ENCODE measurements at regions not wholly inside any gene's neighbourhood (a gene's known extent, or its start where the extent isn't known, plus 50 kb on each side); places are given as distances from the start of the nearest gene placed in this dataset.
A peak's percentile ranks its signal among the peaks of the same experiment; 100 is the strongest.
"Not testable (repeated sequence)": the region's sequence is repeated elsewhere in the genome, so short reads cannot be mapped to it uniquely, and the experiment has no call there.

DNA sequence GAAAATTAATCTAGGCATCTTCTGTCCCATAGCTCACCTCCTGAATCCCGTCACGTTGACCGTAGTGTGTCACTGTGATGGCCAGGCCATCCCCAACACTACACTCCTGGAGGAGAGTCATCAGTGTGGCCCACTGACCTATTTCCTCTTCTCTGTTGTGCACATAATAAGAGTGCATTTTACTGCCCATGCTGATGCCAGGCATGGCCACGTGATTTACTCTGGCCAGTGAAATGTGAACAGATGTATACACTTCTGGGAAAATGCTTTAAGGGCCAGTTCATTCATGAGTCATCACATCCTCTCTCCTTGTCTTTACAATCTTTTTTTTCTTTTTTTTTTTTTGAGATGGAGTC lies 101.9 kb upstream of the PIP4K2A start:
- DNase-seq (ENCODE audit: low read depth), result peak; percentile 80
- TF ChIP-seq, protein P1, sequence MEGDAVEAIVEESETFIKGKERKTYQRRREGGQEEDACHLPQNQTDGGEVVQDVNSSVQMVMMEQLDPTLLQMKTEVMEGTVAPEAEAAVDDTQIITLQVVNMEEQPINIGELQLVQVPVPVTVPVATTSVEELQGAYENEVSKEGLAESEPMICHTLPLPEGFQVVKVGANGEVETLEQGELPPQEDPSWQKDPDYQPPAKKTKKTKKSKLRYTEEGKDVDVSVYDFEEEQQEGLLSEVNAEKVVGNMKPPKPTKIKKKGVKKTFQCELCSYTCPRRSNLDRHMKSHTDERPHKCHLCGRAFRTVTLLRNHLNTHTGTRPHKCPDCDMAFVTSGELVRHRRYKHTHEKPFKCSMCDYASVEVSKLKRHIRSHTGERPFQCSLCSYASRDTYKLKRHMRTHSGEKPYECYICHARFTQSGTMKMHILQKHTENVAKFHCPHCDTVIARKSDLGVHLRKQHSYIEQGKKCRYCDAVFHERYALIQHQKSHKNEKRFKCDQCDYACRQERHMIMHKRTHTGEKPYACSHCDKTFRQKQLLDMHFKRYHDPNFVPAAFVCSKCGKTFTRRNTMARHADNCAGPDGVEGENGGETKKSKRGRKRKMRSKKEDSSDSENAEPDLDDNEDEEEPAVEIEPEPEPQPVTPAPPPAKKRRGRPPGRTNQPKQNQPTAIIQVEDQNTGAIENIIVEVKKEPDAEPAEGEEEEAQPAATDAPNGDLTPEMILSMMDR (IDR thresholded peaks at IDR 0.05; ENCODE audit: control insufficient read depth, insufficient read depth, low read depth, low read length, missing control alignments), result no peak
- H3K4me3 ChIP-seq (ENCODE audit: control insufficient read depth, low read depth, low read length), result no peak overlapping the region

DNA sequence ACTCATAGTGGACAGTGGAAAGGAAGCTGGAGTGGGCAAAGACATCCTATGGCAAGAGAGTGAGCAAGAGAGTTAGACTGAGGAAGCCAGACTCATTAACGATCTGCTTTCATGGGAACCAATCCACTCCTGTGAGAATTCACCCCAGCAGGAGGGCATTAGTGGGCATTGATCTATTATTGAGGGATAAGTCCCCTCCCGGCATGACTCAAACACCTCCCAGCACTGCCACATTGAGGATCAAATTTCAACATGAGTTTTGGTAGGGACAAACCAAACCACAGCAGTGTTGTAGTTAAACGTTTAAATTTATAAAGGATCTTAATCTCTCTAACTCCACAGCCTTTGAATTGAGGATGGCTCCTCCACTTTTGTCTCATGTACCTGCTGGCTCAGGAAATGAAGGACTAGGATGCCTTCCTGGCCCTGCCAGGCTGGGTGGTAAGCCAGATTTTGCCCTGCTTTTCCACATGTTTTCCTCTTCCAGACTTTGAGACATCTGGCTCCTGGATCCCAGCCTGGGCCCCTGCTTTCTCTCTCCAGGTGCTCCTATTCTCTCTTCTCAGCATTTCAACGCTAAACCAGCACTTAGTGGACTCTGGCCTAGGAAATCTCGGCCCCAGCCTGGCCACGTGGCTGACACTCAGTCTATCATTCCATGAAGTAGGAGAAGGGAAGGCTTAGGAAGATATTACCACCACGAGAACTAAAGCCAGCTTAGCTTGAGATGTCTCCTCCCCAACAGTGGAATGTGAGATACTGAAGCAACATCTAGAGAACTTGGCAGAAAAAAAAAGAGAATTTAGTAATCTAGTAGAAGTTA lies 96.5 kb upstream of the PIP4K2A start:
- no peak overlapping the region for H3K4me3 ChIP-seq (ENCODE audit: control insufficient read depth, low read depth, low read length)

DNA sequence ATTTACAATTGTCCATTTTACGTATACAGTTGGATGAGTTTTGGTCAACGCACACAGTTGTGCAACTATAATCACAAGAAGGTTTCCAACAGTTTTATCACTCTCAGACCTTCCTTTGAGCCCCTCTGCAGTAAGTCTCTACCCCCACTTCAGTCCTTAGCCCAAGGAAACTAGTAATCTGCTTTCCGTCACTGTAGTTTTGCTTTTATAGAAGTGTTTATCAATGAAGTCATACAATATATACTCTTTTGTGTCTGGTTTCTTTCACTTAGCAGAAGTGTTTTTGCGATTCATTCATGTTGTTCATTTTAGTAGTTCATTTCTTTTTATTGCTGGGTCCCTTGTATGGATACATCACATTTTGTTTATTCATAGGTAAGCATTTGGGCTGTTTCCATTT lies 92.9 kb upstream of the PIP4K2A start:
- no peak for DNase-seq (ENCODE audit: low read depth)
- H3K4me3 ChIP-seq (ENCODE audit: control insufficient read depth, low read depth, low read length), result no peak overlapping the region
- TF ChIP-seq, protein P1 (IDR thresholded peaks at IDR 0.05; ENCODE audit: control insufficient read depth, insufficient read depth, low read depth, low read length, missing control alignments), result no peak

More for the DNA sequence above, 96.5 kb upstream of the PIP4K2A start:
- TF ChIP-seq, protein P1 (IDR thresholded peaks at IDR 0.05; ENCODE audit: control insufficient read depth, insufficient read depth, low read depth, low read length, missing control alignments), result no peak
- no peak for DNase-seq (ENCODE audit: low read depth)

DNA sequence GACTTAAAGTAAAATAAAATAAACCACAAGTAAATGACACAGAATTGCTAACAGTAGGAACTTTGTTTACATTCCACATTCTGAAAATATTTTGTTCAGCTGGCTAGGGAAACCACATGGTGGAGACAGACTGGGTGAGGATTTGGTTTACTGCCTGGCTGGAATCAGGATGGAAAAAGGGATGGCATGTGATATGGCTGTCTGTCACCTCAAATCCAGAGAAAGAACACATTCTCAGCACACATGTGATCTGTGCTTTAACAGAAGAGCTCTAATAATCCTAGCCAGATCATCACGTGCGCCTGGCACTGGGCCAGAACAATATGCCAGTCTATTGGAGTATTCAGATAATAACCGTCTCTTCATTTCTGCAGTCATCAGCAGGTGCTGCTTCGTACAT lies 90.9 kb upstream of the PIP4K2A start:
- no peak overlapping the region for H3K4me3 ChIP-seq (ENCODE audit: control insufficient read depth, low read depth, low read length)
- TF ChIP-seq, protein P1 (IDR thresholded peaks at IDR 0.05; ENCODE audit: control insufficient read depth, insufficient read depth, low read depth, low read length, missing control alignments), result peak; percentile 18
- no peak for DNase-seq (ENCODE audit: low read depth)

DNA sequence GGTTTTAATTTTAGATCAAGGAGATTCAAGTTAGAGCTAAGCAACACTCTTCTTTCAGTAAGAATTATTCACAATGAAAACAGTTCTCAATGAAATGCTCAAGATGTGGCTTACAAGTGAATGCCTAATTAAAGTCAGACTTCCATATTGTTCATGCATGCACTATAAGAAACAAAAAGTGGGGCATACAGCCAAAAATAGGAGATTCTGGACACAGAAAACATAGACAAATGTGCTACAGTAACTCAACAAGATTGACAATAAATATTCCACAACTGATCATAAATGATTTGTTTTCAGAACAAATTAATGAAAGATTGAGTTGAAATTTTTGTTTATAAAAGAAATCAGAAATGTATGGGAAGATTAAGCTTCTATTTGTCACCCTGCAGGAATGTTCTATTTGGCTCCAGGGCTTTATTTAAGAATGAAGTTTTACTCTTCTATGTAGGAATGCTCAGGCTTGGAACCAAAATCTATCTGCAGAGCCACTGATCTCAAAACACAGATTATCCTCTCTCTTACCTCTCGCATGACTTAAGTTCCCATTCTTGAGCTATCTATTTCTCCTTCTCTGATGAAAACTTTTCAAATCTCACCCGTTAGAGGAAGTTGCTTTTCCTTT lies 89.0 kb upstream of the PIP4K2A start:
- TF ChIP-seq, protein P1 (IDR thresholded peaks at IDR 0.05; ENCODE audit: control insufficient read depth, insufficient read depth, low read depth, low read length, missing control alignments), result no peak
- no peak for DNase-seq (ENCODE audit: low read depth)
- H3K4me3 ChIP-seq (ENCODE audit: control insufficient read depth, low read depth, low read length), result no peak overlapping the region

DNA sequence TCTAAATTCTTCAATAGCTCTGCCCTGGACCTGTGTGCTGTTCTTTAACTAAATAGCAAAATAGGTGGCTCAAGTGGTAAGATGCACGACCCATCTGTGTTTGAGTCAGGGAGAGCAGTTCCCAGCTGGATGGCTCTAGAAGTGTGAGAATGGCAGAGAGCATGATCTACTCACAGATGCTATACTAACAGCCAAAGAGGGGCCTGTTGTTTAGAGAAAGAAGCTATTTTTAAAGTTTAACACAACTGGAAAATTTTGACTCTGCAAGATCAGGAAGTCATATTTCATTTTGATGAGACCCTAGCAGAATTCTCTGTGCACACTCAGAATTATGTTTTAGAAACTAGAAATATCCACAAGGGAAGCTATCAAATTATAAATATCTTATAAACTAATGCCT lies 87.4 kb upstream of the PIP4K2A start:
- no peak for DNase-seq (ENCODE audit: low read depth)
- TF ChIP-seq, protein P1 (IDR thresholded peaks at IDR 0.05; ENCODE audit: control insufficient read depth, insufficient read depth, low read depth, low read length, missing control alignments), result no peak
- H3K4me3 ChIP-seq (ENCODE audit: control insufficient read depth, low read depth, low read length), result no peak overlapping the region

DNA sequence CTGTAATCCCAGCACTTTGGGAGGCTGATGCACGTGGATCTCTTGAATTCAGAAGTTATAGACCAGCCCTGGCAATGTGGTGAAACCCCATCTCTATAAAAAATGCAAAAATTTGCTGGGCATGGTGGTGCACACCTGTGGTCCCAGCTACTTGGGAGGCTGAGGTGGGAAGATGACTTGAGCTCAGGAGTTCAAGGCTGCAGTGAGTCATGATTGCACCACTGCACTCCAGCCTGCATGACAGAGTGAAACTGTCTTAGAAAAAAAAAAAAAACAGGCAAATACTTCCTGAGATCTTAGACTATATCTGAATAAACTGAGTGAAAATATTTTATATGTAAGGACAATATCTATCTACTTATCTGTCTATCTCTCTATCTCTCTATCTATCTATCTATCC lies 83.4 kb upstream of the PIP4K2A start:
- DNase-seq (ENCODE audit: low read depth); H3K4me3 ChIP-seq (ENCODE audit: control insufficient read depth, low read depth, low read length): not testable (repeated sequence)
